Liver (tissue), 3 donors: ENCODE measurements at regions not wholly inside any gene's neighbourhood (a gene's known extent, or its start where the extent isn't known, plus 50 kb on each side); places are given as distances from the start of the nearest gene placed in this dataset.

Experiments
- HNF4A ChIP-seq, 2 donors: conservative IDR thresholded peaks; 2 replicates each; pipeline ENCODE4 v1.6.1; 2016; ENCODE audit warnings: antibody characterized with exemption in 2 of 2, mild to moderate bottlenecking in 2 of 2
- JUND ChIP-seq, 2 donors: IDR thresholded peaks; 2 replicates each; pipeline ENCODE4 v1.6.1; 2016; ENCODE audit warnings: antibody characterized with exemption in 2 of 2
- NR2F2 ChIP-seq: IDR thresholded peaks from 2 replicates; pipeline ENCODE4 v1.6.1; 2016; ENCODE audit warnings: antibody characterized with exemption
- RAD21 ChIP-seq, 2 donors: IDR thresholded peaks; 2 replicates each; pipeline ENCODE4 v1.6.1; 2016; ENCODE audit warnings: antibody characterized with exemption in 2 of 2, mild to moderate bottlenecking in 2 of 2
- RXRA ChIP-seq, 2 donors: IDR thresholded peaks; 2 replicates each; pipeline ENCODE4 v1.6.1; 2017 to 2018; ENCODE audit warnings: antibody characterized with exemption in 2 of 2, mild to moderate bottlenecking in 1 of 2
- SP1 ChIP-seq: IDR thresholded peaks from 2 replicates; pipeline ENCODE4 v1.6.1; 2018; ENCODE audit warnings: antibody characterized with exemption, mild to moderate bottlenecking
- YY1 ChIP-seq: IDR thresholded peaks from 2 replicates; pipeline ENCODE4 v1.6.1; 2016; ENCODE audit warnings: antibody characterized with exemption, mild to moderate bottlenecking
- TF ChIP-seq, protein P1 (sequence below): fragments of 150-350 bp; IDR thresholded peaks from 2 replicates; pipeline ENCODE4 v1.5.1; 2017; ENCODE audit warnings: improper control_type of control experiment, low read depth, low read length; ENCODE audit not compliant: missing input control
- TF ChIP-seq, protein P2 (sequence below): IDR thresholded peaks from 2 replicates; pipeline ENCODE4 v1.6.1; 2016; ENCODE audit warnings: antibody characterized with exemption
- TF ChIP-seq, protein P3 (sequence below): IDR thresholded peaks from 2 replicates; pipeline ENCODE4 v1.6.1; 2016; ENCODE audit warnings: antibody characterized with exemption, mild to moderate bottlenecking
- TF ChIP-seq, protein P4 (sequence below): IDR thresholded peaks from 2 replicates; pipeline ENCODE4 v1.6.1; 2016; ENCODE audit warnings: antibody characterized with exemption
- donor health status: healthy.
- donor health status: healthy.

DNA sequence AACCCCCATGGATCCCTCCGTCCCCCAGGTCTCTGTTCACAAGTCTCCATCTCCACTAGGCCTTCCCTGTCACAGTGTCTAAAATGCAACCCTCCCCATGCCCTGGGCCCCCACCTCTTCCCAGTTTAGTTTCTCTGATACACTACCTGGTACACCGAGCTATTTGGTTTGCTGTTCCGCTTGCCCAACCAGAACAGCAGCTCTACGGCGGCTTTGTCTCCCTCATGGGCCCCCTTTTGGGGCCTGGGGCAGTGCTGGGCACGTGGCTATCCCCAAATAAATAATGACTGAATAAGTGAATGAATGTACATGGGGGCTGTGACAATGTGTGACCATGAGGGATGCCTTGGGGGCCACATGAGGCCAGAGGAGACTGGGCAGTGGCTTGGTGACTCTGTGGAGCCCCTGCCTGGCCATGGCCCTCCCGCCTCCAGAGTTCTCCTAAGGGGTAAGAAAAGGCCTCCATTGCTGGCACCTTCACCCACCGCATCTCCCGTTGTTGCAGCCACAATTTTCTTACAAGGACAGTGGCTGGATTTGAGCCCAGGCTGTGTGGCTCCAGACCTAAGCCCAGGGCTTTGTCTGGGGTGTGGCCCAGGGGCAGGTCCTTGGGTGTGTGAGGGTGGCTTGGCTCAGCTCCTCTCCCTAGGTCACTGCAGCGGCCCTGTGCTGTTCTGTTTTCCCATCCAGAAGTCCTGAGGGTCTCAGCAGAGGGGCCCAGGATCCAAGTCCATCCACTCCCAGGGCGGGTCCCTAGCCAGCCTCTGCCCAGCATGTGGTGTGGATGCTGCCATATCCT lies 408.5 kb upstream of the SULF2 start:
- TF ChIP-seq, protein P1, sequence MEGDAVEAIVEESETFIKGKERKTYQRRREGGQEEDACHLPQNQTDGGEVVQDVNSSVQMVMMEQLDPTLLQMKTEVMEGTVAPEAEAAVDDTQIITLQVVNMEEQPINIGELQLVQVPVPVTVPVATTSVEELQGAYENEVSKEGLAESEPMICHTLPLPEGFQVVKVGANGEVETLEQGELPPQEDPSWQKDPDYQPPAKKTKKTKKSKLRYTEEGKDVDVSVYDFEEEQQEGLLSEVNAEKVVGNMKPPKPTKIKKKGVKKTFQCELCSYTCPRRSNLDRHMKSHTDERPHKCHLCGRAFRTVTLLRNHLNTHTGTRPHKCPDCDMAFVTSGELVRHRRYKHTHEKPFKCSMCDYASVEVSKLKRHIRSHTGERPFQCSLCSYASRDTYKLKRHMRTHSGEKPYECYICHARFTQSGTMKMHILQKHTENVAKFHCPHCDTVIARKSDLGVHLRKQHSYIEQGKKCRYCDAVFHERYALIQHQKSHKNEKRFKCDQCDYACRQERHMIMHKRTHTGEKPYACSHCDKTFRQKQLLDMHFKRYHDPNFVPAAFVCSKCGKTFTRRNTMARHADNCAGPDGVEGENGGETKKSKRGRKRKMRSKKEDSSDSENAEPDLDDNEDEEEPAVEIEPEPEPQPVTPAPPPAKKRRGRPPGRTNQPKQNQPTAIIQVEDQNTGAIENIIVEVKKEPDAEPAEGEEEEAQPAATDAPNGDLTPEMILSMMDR: no peak
- TF ChIP-seq, protein P2, sequence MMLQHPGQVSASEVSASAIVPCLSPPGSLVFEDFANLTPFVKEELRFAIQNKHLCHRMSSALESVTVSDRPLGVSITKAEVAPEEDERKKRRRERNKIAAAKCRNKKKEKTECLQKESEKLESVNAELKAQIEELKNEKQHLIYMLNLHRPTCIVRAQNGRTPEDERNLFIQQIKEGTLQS: no peak
- TF ChIP-seq JUND (IDR thresholded peaks at IDR 0.05): no peak
- no peak for TF ChIP-seq RAD21 (IDR thresholded peaks at IDR 0.05)
- TF ChIP-seq SP1: no peak
- no peak for TF ChIP-seq NR2F2
- TF ChIP-seq, protein P3, sequence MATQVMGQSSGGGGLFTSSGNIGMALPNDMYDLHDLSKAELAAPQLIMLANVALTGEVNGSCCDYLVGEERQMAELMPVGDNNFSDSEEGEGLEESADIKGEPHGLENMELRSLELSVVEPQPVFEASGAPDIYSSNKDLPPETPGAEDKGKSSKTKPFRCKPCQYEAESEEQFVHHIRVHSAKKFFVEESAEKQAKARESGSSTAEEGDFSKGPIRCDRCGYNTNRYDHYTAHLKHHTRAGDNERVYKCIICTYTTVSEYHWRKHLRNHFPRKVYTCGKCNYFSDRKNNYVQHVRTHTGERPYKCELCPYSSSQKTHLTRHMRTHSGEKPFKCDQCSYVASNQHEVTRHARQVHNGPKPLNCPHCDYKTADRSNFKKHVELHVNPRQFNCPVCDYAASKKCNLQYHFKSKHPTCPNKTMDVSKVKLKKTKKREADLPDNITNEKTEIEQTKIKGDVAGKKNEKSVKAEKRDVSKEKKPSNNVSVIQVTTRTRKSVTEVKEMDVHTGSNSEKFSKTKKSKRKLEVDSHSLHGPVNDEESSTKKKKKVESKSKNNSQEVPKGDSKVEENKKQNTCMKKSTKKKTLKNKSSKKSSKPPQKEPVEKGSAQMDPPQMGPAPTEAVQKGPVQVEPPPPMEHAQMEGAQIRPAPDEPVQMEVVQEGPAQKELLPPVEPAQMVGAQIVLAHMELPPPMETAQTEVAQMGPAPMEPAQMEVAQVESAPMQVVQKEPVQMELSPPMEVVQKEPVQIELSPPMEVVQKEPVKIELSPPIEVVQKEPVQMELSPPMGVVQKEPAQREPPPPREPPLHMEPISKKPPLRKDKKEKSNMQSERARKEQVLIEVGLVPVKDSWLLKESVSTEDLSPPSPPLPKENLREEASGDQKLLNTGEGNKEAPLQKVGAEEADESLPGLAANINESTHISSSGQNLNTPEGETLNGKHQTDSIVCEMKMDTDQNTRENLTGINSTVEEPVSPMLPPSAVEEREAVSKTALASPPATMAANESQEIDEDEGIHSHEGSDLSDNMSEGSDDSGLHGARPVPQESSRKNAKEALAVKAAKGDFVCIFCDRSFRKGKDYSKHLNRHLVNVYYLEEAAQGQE: no peak
- TF ChIP-seq, protein P4, sequence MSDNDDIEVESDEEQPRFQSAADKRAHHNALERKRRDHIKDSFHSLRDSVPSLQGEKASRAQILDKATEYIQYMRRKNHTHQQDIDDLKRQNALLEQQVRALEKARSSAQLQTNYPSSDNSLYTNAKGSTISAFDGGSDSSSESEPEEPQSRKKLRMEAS: no peak
- no peak for TF ChIP-seq YY1
- TF ChIP-seq RXRA (IDR thresholded peaks at IDR 0.05): no peak
- no peak for TF ChIP-seq HNF4A (conservative IDR thresholded peaks at IDR 0.05)
